IMR-90 (cell line): ENCODE measurements at regions not wholly inside any gene's neighbourhood (a gene's known extent, or its start where the extent isn't known, plus 50 kb on each side); places are given as distances from the start of the nearest gene placed in this dataset.

Experiments
- ATAC-seq: fragments of 200-7000 bp; cut with Tn5 transposase; 2 replicates; pipeline ENCODE4 v1.9.1; 2020; ENCODE audit warnings: low read depth, mild to moderate bottlenecking, moderate library complexity
- BruUV-seq: library from RNA; stranded (reverse); fragments of 400-500 nt; replicated peaks from 2 replicates; lab custom pipeline; 2021; lab: Mats Ljungman, UMichigan
- CTCF ChIA-PET: fragments of 300-600 bp; formaldehyde crosslinking; extraction: SDS; loops from one replicate; lab custom pipeline; 2021; ENCODE audit warnings: antibody characterized with exemption; lab: Yijun Ruan, JAX
- POLR2A ChIA-PET: fragments of 300-600 bp; sonication (Branson Sonifier 250); formaldehyde crosslinking; loops from one replicate; lab custom pipeline; 2022; ENCODE audit warnings: antibody characterized with exemption; ENCODE audit not compliant: unreplicated experiment; lab: Charles Lee
- DNase-seq: peaks from one replicate; pipeline ENCODE4 v3.0.0; 2013
- H2AFZ ChIP-seq: replicated peaks from 2 replicates; pipeline ENCODE3; 2013; ENCODE audit warnings: low read length, mild to moderate bottlenecking; ENCODE audit not compliant: poor library complexity
- H2AK5ac ChIP-seq: 2 replicates; pipeline ENCODE4 v1.6.1; 2013; ENCODE audit warnings: low read depth, low read length, inconsistent platforms
- H2AK9ac ChIP-seq: replicated peaks from 2 replicates; pipeline ENCODE3; 2013; ENCODE audit warnings: mild to moderate bottlenecking, low read depth, low read length, moderate library complexity; ENCODE audit not compliant: poor library complexity
- H2BK120ac ChIP-seq: 2 replicates; pipeline ENCODE4 v1.6.1; 2013; ENCODE audit warnings: low read depth, low read length, inconsistent platforms
- H2BK15ac ChIP-seq: 3 replicates; pipeline ENCODE4 v1.6.1; 2013; ENCODE audit warnings: low read depth, low read length, inconsistent platforms
- H2BK20ac ChIP-seq: 2 replicates; pipeline ENCODE4 v1.6.1; 2013; ENCODE audit warnings: low read depth, mild to moderate bottlenecking, inconsistent platforms, low read length, moderate library complexity
- H2BK5ac ChIP-seq: 2 replicates; pipeline ENCODE4 v1.6.1; 2013; ENCODE audit warnings: mild to moderate bottlenecking, low read depth, low read length, inconsistent platforms; ENCODE audit not compliant: poor library complexity, severe bottlenecking
- H3K14ac ChIP-seq: replicated peaks from 2 replicates; pipeline ENCODE4 v1.6.1; 2013; ENCODE audit warnings: low read depth, low read length, inconsistent platforms
- H3K18ac ChIP-seq: 2 replicates; pipeline ENCODE4 v1.6.1; 2013; ENCODE audit warnings: low read depth, low read length, control low read depth
- H3K23ac ChIP-seq: 2 replicates; pipeline ENCODE4 v1.6.1; 2013; ENCODE audit warnings: low read depth, low read length, inconsistent platforms
- H3K27ac ChIP-seq: 2 replicates; pipeline ENCODE4 v1.5.1; 2013; ENCODE audit warnings: mild to moderate bottlenecking, control low read depth, low read length; ENCODE audit not compliant: insufficient read depth
- H3K27me3 ChIP-seq: 2 replicates; pipeline ENCODE4 v1.6.1; 2013; ENCODE audit warnings: low read length; ENCODE audit not compliant: control insufficient read depth, insufficient read depth
- H3K36me3 ChIP-seq: 2 replicates; pipeline ENCODE4 v1.6.1; 2013; ENCODE audit warnings: low read length, mixed read lengths; ENCODE audit not compliant: control insufficient read depth, insufficient read depth
- H3K4ac ChIP-seq: 2 replicates; pipeline ENCODE4 v1.6.1; 2013; ENCODE audit warnings: low read depth, low read length, inconsistent platforms
- H3K4me1 ChIP-seq: 2 replicates; pipeline ENCODE4 v1.6.1; 2013; ENCODE audit warnings: low read length, mixed read lengths; ENCODE audit not compliant: control insufficient read depth, insufficient read depth
- H3K4me2 ChIP-seq: 2 replicates; pipeline ENCODE4 v1.6.1; 2013; ENCODE audit warnings: low read depth, mild to moderate bottlenecking, control low read depth, low read length, moderate library complexity
- H3K4me3 ChIP-seq: 2 replicates; pipeline ENCODE4 v1.5.1; 2013; ENCODE audit warnings: low read depth, mild to moderate bottlenecking, control low read depth, low read length, moderate library complexity; ENCODE audit not compliant: insufficient read depth
- H3K56ac ChIP-seq: 2 replicates; pipeline ENCODE4 v1.6.1; 2013; ENCODE audit warnings: low read length, inconsistent platforms; ENCODE audit not compliant: insufficient read depth; ENCODE audit errors: extremely low read depth
- H3K79me1 ChIP-seq, 2 experiments: 2 replicates each; pipeline ENCODE4 v1.6.1; 2013; ENCODE audit warnings: low read length in 2 of 2, inconsistent platforms in 1 of 2, low read depth in 1 of 2
- H3K9ac ChIP-seq: 2 replicates; pipeline ENCODE4 v1.6.1; 2013; ENCODE audit warnings: low read depth, low read length, control low read depth
- H3K9me1 ChIP-seq: 2 replicates; pipeline ENCODE4 v1.6.1; 2013; ENCODE audit warnings: low read length, inconsistent platforms; ENCODE audit not compliant: insufficient read depth
- H3K9me3 ChIP-seq: 2 replicates; pipeline ENCODE4 v1.6.1; 2013; ENCODE audit warnings: low read length; ENCODE audit not compliant: control insufficient read depth, insufficient read depth
- H4K20me1 ChIP-seq: 2 replicates; pipeline ENCODE4 v1.6.1; 2013; ENCODE audit warnings: low read length, inconsistent platforms; ENCODE audit not compliant: insufficient read depth
- H4K5ac ChIP-seq: 2 replicates; pipeline ENCODE4 v1.6.1; 2013; ENCODE audit warnings: mild to moderate bottlenecking, low read depth, low read length, control low read depth
- H4K8ac ChIP-seq, 2 experiments: 2 replicates each; pipeline ENCODE4 v1.6.1; 2013; ENCODE audit warnings: low read depth in 2 of 2, low read length in 2 of 2, control low read depth in 1 of 2, inconsistent platforms in 1 of 2
- H4K91ac ChIP-seq: 2 replicates; pipeline ENCODE4 v1.6.1; 2013; ENCODE audit warnings: low read depth, low read length, inconsistent platforms; ENCODE audit not compliant: insufficient read depth
- BHLHE40 ChIP-seq: fragments of 150-350 bp; IDR thresholded peaks from 2 replicates; pipeline ENCODE4 v1.6.1; 2016; ENCODE audit warnings: mild to moderate bottlenecking, low read depth, low read length
- dilution Hi-C: fragments of 300-500 bp; cut with HindIII; formaldehyde crosslinking; loops from one replicate; pipeline ENCODE4 v1.14.3; 2018; ENCODE audit warnings: low sequenced_read_pairs; ENCODE audit not compliant: unreplicated experiment
- in situ Hi-C: fragments of 300-500 bp; cut with MboI; formaldehyde crosslinking; loops from 3 replicates; pipeline ENCODE4 v1.14.3; 2019; ENCODE audit warnings: low sequenced_read_pairs, inconsistent platforms, mixed read lengths
- intact Hi-C: fragments of 100-400 bp; cut with micrococcal nuclease; formaldehyde crosslinking; loops from 2 replicates; pipeline ENCODE4 v1.10.0; 2022
- TF ChIP-seq, protein P1 (sequence below): fragments of 150-350 bp; IDR thresholded peaks from 2 replicates; pipeline ENCODE4 v1.6.1; 2017; ENCODE audit warnings: mild to moderate bottlenecking, antibody characterized with exemption, low read length, low read depth

- CTCF ChIA-PET = interaction anchor here (2.0 kb wide), 1 partner anchor 13 kb away, joined by 7 read pairs; no protein-coding TSS in a partner anchor
- H3K4me3 ChIP-seq = no peak overlapping the region
- BruUV-seq = no TSS peak
Measured at GRCh38 chr2:82237994-82238662, 1933.6 kb upstream of the LRRTM1 start.

More at GRCh38 chr2:82237994-82238662, 1933.6 kb upstream of the LRRTM1 start:
- no peak overlapping the region for H2AK9ac ChIP-seq
- H4K8ac ChIP-seq = no peak overlapping the region
- H2BK20ac ChIP-seq = no peak overlapping the region
- dilution Hi-C loops = no loop called here
- no peak overlapping the region for H3K18ac ChIP-seq
- in situ Hi-C loops = no loop called here
- POLR2A ChIA-PET = no interaction called here
- H2AK5ac ChIP-seq = no peak overlapping the region
- no peaks in the 10 kb centered on the region for H3K9me1 ChIP-seq
- no peak overlapping the region for H3K56ac ChIP-seq
- no peaks in the 10 kb centered on the region for H3K27me3 ChIP-seq
- H3K4ac ChIP-seq = no peak overlapping the region
- H3K9ac ChIP-seq = no peak overlapping the region
- intact Hi-C loops = no loop called here
- H4K91ac ChIP-seq = no peak overlapping the region
- DNase-seq = no peak
- no peak for ATAC-seq
- no peaks in the 10 kb centered on the region for H3K79me1 ChIP-seq
- no peak overlapping the region for H2BK5ac ChIP-seq
- H3K4me1 ChIP-seq = no peaks in the 10 kb centered on the region
- no peak overlapping the region for H3K4me2 ChIP-seq
- H2BK15ac ChIP-seq = no peak overlapping the region
- H3K23ac ChIP-seq = no peak overlapping the region
- H4K5ac ChIP-seq = no peak overlapping the region
- no peak overlapping the region for H2AFZ ChIP-seq
- no peaks in the 10 kb centered on the region for H3K36me3 ChIP-seq
- peaks cover 4% of the 10 kb centered on the region; the same call in 1 of the 2 replicates for H3K9me3 ChIP-seq
- H3K14ac ChIP-seq = no peak overlapping the region
- H2BK120ac ChIP-seq = no peak overlapping the region
- no peak overlapping the region for H3K27ac ChIP-seq
- TF ChIP-seq, protein P1, sequence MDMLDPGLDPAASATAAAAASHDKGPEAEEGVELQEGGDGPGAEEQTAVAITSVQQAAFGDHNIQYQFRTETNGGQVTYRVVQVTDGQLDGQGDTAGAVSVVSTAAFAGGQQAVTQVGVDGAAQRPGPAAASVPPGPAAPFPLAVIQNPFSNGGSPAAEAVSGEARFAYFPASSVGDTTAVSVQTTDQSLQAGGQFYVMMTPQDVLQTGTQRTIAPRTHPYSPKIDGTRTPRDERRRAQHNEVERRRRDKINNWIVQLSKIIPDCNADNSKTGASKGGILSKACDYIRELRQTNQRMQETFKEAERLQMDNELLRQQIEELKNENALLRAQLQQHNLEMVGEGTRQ = no peak
- no peak for TF ChIP-seq BHLHE40
- H4K20me1 ChIP-seq = no peaks in the 10 kb centered on the region
